NCI-H2196 treated with DMSO at 0.1 percent for 48 hours (cell line): ENCODE measurements at regions not wholly inside any gene's neighbourhood (a gene's known extent, or its start where the extent isn't known, plus 50 kb on each side); places are given as distances from the start of the nearest gene placed in this dataset.
"Not testable (repeated sequence)": the region's sequence is repeated elsewhere in the genome, so short reads cannot be mapped to it uniquely, and the experiment has no call there.

Experiments
- DNase-seq: peaks from one replicate; lab custom pipeline; 2025; ENCODE audit not compliant: unreplicated experiment; lab: John Stamatoyannopoulos, UW

- DNase-seq = no peak
These were observed 83.9 kb upstream of the SIPA1L2 start for GRCh38 chr1:232713785-232714184.

GRCh38 chr1:232715154-232715553 lies 85.2 kb upstream of the SIPA1L2 start:
- DNase-seq = no peak

GRCh38 chr1:232717911-232718310 lies 87.3 kb upstream of the MAP10 start:
- DNase-seq = not testable (repeated sequence)

GRCh38 chr1:232718928-232719927 lies 86.0 kb upstream of the MAP10 start:
- DNase-seq = no peak

- DNase-seq = no peak
These were observed 82.6 kb upstream of the MAP10 start for GRCh38 chr1:232722626-232723025.

- DNase-seq = no peak
These were observed 79.7 kb upstream of the MAP10 start for GRCh38 chr1:232725305-232726047.

- no peak for DNase-seq
These were observed 79.0 kb upstream of the MAP10 start for GRCh38 chr1:232726048-232726779.

- no peak for DNase-seq
These were observed 76.5 kb upstream of the MAP10 start for GRCh38 chr1:232728507-232729263.

- DNase-seq = no peak
These were observed 72.8 kb upstream of the MAP10 start for GRCh38 chr1:232732344-232732910.

GRCh38 chr1:232737917-232738316 lies 67.3 kb upstream of the MAP10 start:
- no peak for DNase-seq

- DNase-seq = no peak
These were observed 61.2 kb upstream of the MAP10 start for GRCh38 chr1:232743999-232744398.

GRCh38 chr1:232744847-232745246 lies 60.4 kb upstream of the MAP10 start:
- no peak for DNase-seq

GRCh38 chr1:232745698-232746097 lies 59.5 kb upstream of the MAP10 start:
- not testable (repeated sequence) for DNase-seq

GRCh38 chr1:232748910-232749368 lies 56.3 kb upstream of the MAP10 start:
- no peak for DNase-seq

- no peak for DNase-seq
These were observed 53.6 kb upstream of the MAP10 start for GRCh38 chr1:232751393-232752140.

GRCh38 chr1:232752365-232752764 lies 52.9 kb upstream of the MAP10 start:
- no peak for DNase-seq

- no peak for DNase-seq
These were observed 50.3 kb upstream of the MAP10 start for GRCh38 chr1:232754930-232755329.
